ENCODE measurements at regions not wholly inside any gene's neighbourhood (a gene's known extent, or its start where the extent isn't known, plus 50 kb on each side); places are given as distances from the start of the nearest gene placed in this dataset.

DNA sequence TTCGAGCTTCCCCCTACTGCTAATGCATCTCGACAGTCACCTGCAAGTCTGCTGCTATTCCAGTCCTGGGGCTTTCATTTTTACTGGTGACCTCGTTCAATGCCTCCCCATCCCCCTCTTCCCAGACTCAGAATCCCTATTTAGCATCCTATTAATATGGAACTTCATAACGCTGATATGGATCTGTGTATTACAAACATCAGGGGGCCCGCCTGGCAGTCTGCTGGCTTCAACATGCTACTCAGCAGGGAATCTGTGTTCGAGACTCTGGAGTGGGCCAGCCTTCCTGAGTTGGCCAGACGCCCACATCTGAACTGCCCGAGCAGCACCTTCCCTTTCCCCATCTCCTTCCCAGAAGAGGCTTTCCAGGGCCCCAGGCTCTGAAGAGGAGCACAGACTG is 173.9 kb upstream of the PPARGC1A start:
- TF ChIP-seq, protein P1, sequence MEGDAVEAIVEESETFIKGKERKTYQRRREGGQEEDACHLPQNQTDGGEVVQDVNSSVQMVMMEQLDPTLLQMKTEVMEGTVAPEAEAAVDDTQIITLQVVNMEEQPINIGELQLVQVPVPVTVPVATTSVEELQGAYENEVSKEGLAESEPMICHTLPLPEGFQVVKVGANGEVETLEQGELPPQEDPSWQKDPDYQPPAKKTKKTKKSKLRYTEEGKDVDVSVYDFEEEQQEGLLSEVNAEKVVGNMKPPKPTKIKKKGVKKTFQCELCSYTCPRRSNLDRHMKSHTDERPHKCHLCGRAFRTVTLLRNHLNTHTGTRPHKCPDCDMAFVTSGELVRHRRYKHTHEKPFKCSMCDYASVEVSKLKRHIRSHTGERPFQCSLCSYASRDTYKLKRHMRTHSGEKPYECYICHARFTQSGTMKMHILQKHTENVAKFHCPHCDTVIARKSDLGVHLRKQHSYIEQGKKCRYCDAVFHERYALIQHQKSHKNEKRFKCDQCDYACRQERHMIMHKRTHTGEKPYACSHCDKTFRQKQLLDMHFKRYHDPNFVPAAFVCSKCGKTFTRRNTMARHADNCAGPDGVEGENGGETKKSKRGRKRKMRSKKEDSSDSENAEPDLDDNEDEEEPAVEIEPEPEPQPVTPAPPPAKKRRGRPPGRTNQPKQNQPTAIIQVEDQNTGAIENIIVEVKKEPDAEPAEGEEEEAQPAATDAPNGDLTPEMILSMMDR (IDR thresholded peaks at IDR 0.05) = no peak
- TF ChIP-seq EZH2phosphoT487 (IDR thresholded peaks at IDR 0.05) = no peak

Data from neural progenitor cell (in vitro differentiated cells).